ENCODE measurements at regions not wholly inside any gene's neighbourhood (a gene's known extent, or its start where the extent isn't known, plus 50 kb on each side); places are given as distances from the start of the nearest gene placed in this dataset.
"Not testable (repeated sequence)": the region's sequence is repeated elsewhere in the genome, so short reads cannot be mapped to it uniquely, and the experiment has no call there.

GRCh38 chr22:49460091-49460490 is 367.6 kb downstream of the BRD1 start:
- DNase-seq (ENCODE audit: low read depth in 3 of 3) = no peak

GRCh38 chr22:49458708-49459099 is 369.0 kb downstream of the BRD1 start:
- no peak for DNase-seq (ENCODE audit: low read depth in 3 of 3)

GRCh38 chr22:49457946-49458707 is 369.5 kb downstream of the BRD1 start:
- DNase-seq (ENCODE audit: low read depth in 3 of 3) = no peak

GRCh38 chr22:49457146-49457545 is 370.5 kb downstream of the BRD1 start:
- DNase-seq (ENCODE audit: low read depth in 3 of 3) = no peak

- DNase-seq (ENCODE audit: low read depth in 3 of 3) = no peak
Observed at GRCh38 chr22:49455595-49455994, 372.1 kb downstream of the BRD1 start.

- DNase-seq (ENCODE audit: low read depth in 3 of 3) = no peak
Observed at GRCh38 chr22:49454726-49455125, 372.9 kb downstream of the BRD1 start.

GRCh38 chr22:49453771-49454170 is 373.9 kb downstream of the BRD1 start:
- no peak for DNase-seq (ENCODE audit: low read depth in 3 of 3)

GRCh38 chr22:49453019-49453418 is 374.7 kb downstream of the BRD1 start:
- not testable (repeated sequence) for DNase-seq (ENCODE audit: low read depth in 3 of 3)

- DNase-seq (ENCODE audit: low read depth in 3 of 3) = no peak
Observed at GRCh38 chr22:49452362-49452946, 375.2 kb downstream of the BRD1 start.

GRCh38 chr22:49451070-49451840 is 376.4 kb downstream of the BRD1 start:
- DNase-seq (ENCODE audit: low read depth in 3 of 3) = no peak

GRCh38 chr22:49450498-49450897 is 377.2 kb downstream of the BRD1 start:
- DNase-seq (ENCODE audit: low read depth in 3 of 3) = no peak

- DNase-seq (ENCODE audit: low read depth in 3 of 3) = no peak
Observed at GRCh38 chr22:49449811-49450446, 377.7 kb downstream of the BRD1 start.

- no peak for DNase-seq (ENCODE audit: low read depth in 3 of 3)
Observed at GRCh38 chr22:49449377-49449776, 378.3 kb downstream of the BRD1 start.

GRCh38 chr22:49448526-49448925 is 379.1 kb downstream of the BRD1 start:
- DNase-seq (ENCODE audit: low read depth in 3 of 3) = no peak

- DNase-seq (ENCODE audit: low read depth in 3 of 3) = no peak
Observed at GRCh38 chr22:49447837-49448236, 379.8 kb downstream of the BRD1 start.

GRCh38 chr22:49446759-49447710 is 380.6 kb downstream of the BRD1 start:
- no peak for DNase-seq (ENCODE audit: low read depth in 3 of 3)

- no peak for DNase-seq (ENCODE audit: low read depth in 3 of 3)
Observed at GRCh38 chr22:49446145-49446758, 381.4 kb downstream of the BRD1 start.

- DNase-seq (ENCODE audit: low read depth in 3 of 3) = no peak
Observed at GRCh38 chr22:49444781-49445180, 382.9 kb downstream of the BRD1 start.

GRCh38 chr22:49440931-49441330 is 386.7 kb downstream of the BRD1 start:
- no peak for DNase-seq (ENCODE audit: low read depth in 3 of 3)

GRCh38 chr22:49439373-49439772 is 388.3 kb downstream of the BRD1 start:
- no peak for DNase-seq (ENCODE audit: low read depth in 3 of 3)

GRCh38 chr22:49437956-49438355 is 389.7 kb downstream of the BRD1 start:
- DNase-seq (ENCODE audit: low read depth in 3 of 3) = no peak
